Transverse colon (tissue), 4 donors: ENCODE measurements at regions not wholly inside any gene's neighbourhood (a gene's known extent, or its start where the extent isn't known, plus 50 kb on each side); places are given as distances from the start of the nearest gene placed in this dataset.
"Not testable (repeated sequence)": the region's sequence is repeated elsewhere in the genome, so short reads cannot be mapped to it uniquely, and the experiment has no call there.

Experiments used
- DNase-seq: peaks from one replicate; pipeline ENCODE4 v3.0.0-alpha.2; 2019
- H3K27ac ChIP-seq, 4 donors: fragments of 200-600 bp; sonication (generic); 2 replicates each; pipeline ENCODE4 v1.5.1; 2016 to 2018; ENCODE audit warnings: inconsistent platforms in 4 of 4
- H3K27me3 ChIP-seq: fragments of 200-600 bp; sonication (generic); 2 replicates; pipeline ENCODE4 v1.5.1; 2017; ENCODE audit warnings: inconsistent platforms
- H3K36me3 ChIP-seq, 4 donors: fragments of 200-600 bp; sonication (generic); 2 replicates each; pipeline ENCODE4 v1.5.1; 2017 to 2019; ENCODE audit warnings: inconsistent platforms in 4 of 4
- H3K4me1 ChIP-seq, 4 donors: fragments of 200-600 bp; sonication (generic); 2 replicates each; pipeline ENCODE4 v1.5.1; 2017 to 2020; ENCODE audit warnings: inconsistent platforms in 4 of 4
- H3K4me3 ChIP-seq, 4 donors: fragments of 200-600 bp; sonication (generic); 1 replicate in 1 of 4; 2 replicates in 3 of 4; pipeline versions ENCODE4 v1.5.1 to v1.6.1; 2017 to 2019; ENCODE audit warnings: inconsistent platforms in 4 of 4
- H3K9me3 ChIP-seq, 2 donors: fragments of 200-600 bp; sonication (generic); 2 replicates each; pipeline ENCODE4 v1.5.1; 2017 to 2019; ENCODE audit warnings: inconsistent platforms in 2 of 2
- EP300 ChIP-seq: sonication (generic); formaldehyde crosslinking; IDR thresholded peaks from one replicate; pipeline ENCODE4 v1.6.1; 2017; ENCODE audit warnings: antibody characterized with exemption, low read depth
- POLR2A ChIP-seq: fragments of 450-650 bp; IDR thresholded peaks from one replicate; pipeline ENCODE4 v1.6.1; 2016; ENCODE audit warnings: antibody characterized with exemption, mild to moderate bottlenecking, moderate library complexity
- POLR2AphosphoS5 ChIP-seq, 3 donors: sonication (generic); formaldehyde crosslinking; IDR thresholded peaks; one replicate each; pipeline ENCODE4 v1.6.1; 2016; ENCODE audit warnings: antibody characterized with exemption in 3 of 3
- WGBS, 2 donors: methylation state at CpG; one replicate each; pipeline ENCODE4 v1.1.5; 2018; ENCODE audit warnings: low coverage in 1 of 2; 5-methylcytosine and 5-hydroxymethylcytosine counted together
- in situ Hi-C, 4 donors: fragments of 200-750 bp; cut with MboI; loops; one replicate each; pipeline versions ENCODE4 v1.15.0 to v1.15.1; 2017; ENCODE audit warnings: low sequenced_read_pairs in 3 of 4, low pct_ligation_motif_present in 1 of 4, low pct_unique_long_range_greater_than_20kb in 1 of 4
- intact Hi-C: fragments of 100-400 bp; cut with DNase I; formaldehyde crosslinking; loops from one replicate; pipeline ENCODE4 v1.15.1; 2023; ENCODE audit warnings: low total_unique reads
- TF ChIP-seq, protein P1 (sequence below), 5 experiments: fragments of 200-600 bp in 3 of 5; fragments of 450-650 bp in 2 of 5; sonication (generic) in 3 of 5; IDR thresholded peaks; 1 replicate in 2 of 5; 2 replicates in 3 of 5; pipeline ENCODE4 v1.5.1; 2016 to 2017; ENCODE audit warnings: antibody characterized with exemption in 5 of 5, inconsistent platforms in 3 of 5, mild to moderate bottlenecking in 2 of 5, moderate library complexity in 1 of 5

DNA sequence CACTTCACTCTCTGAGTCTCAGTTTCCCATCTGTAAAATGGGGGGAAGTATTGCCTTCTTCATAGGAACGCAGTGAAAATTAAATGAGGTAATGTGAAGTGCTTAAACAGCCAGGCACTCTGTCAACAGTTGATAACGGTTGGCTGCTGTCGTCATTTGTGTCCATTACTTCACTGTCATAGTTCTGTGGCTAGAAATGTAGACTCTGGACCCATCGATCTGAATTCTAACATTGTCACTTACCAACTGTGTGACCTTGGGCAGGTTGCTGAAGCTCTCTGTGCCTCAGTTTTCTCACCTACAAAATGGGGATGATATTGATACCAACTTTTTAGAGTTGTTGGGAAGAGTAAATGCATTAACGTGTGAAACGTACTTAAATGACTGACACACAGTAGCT lies 152.6 kb downstream of the PTPRU start:
- peaks cover 23% of the 10 kb centered on the region for H3K27me3 ChIP-seq

DNA sequence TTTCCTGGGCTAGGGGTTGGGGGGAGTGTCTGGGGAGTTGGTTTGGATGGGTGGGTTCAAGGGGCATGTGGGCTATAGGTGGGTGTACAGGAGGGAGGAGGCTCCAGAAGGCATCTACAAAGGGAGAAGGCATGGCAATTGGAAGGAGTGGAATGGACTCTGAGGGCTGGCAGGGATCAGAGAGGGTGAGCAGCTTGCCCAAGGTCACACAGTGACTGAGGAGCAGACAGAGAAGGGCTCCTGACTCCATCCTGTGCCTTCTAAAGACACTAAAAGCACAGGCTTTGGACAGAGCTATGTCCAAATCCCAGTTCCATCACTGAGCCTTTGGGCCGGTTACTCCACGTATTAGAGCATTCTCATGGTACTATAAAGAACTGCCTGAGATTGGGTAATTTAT lies 151.8 kb downstream of the PTPRU start:
- H3K4me1 ChIP-seq, result no peaks in the 10 kb centered on the region
- 60 to 93% methylated on average over 2 of the region's 2 CpGs for WGBS, 2 donors
- no peaks in the 10 kb centered on the region for H3K9me3 ChIP-seq
- no peak for TF ChIP-seq POLR2A
- TF ChIP-seq, protein P1, sequence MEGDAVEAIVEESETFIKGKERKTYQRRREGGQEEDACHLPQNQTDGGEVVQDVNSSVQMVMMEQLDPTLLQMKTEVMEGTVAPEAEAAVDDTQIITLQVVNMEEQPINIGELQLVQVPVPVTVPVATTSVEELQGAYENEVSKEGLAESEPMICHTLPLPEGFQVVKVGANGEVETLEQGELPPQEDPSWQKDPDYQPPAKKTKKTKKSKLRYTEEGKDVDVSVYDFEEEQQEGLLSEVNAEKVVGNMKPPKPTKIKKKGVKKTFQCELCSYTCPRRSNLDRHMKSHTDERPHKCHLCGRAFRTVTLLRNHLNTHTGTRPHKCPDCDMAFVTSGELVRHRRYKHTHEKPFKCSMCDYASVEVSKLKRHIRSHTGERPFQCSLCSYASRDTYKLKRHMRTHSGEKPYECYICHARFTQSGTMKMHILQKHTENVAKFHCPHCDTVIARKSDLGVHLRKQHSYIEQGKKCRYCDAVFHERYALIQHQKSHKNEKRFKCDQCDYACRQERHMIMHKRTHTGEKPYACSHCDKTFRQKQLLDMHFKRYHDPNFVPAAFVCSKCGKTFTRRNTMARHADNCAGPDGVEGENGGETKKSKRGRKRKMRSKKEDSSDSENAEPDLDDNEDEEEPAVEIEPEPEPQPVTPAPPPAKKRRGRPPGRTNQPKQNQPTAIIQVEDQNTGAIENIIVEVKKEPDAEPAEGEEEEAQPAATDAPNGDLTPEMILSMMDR (IDR thresholded peaks at IDR 0.05), result no peak
- in situ Hi-C loops (no loop called here), intact Hi-C loops (no loop called here)
- H3K36me3 ChIP-seq, result no peaks in the 10 kb centered on the region
- no peak for DNase-seq
- no peak overlapping the region for H3K4me3 ChIP-seq
- no peak overlapping the region for H3K27ac ChIP-seq
- peaks cover 25% of the 10 kb centered on the region for H3K27me3 ChIP-seq

More for the DNA sequence above, 152.6 kb downstream of the PTPRU start:
- Histone ChIP-seq H3K9me3 (no peaks in the 10 kb centered on the region), H3K4me1 (no peaks in the 10 kb centered on the region), H3K36me3 (no peaks in the 10 kb centered on the region), H3K4me3 (no peak overlapping the region), H3K27ac (no peak overlapping the region)
- 82 to 83% methylated on average over 4 to 6 of the region's 6 CpGs for WGBS, 2 donors
- in situ Hi-C loops (no loop called here), intact Hi-C loops (no loop called here)
- no peak for DNase-seq
- TF ChIP-seq POLR2A, result no peak

DNA sequence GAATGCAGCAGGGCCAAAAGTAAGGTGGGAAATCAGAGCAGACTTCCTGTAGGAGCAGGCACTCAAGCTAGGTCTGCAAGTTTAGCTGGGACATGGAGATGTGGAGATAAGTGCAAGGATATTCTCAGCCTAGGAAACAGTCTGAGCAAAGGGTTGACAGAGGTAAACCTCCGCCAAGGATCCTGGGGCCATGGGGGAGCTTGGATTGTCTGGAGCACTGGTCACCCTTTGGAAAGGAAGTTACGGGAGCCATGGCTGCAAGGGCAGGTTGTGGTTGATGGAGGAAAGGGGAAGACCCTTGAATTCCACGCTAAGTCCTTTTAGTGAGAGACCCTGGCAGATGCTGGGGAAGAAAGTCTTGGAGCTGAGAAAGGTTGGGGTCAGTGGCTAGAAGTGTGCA lies 150.9 kb downstream of the PTPRU start:
- no peak overlapping the region for H3K4me3 ChIP-seq
- H3K4me1 ChIP-seq, result no peaks in the 10 kb centered on the region
- H3K27ac ChIP-seq, result no peak overlapping the region
- intact Hi-C loops, result no loop called here
- H3K36me3 ChIP-seq, result no peaks in the 10 kb centered on the region
- TF ChIP-seq POLR2A (no peak), EP300 (no peak), POLR2AphosphoS5 (IDR thresholded peaks at IDR 0.05) (no peak)
- TF ChIP-seq, protein P1 (IDR thresholded peaks at IDR 0.05), result no peak
- H3K9me3 ChIP-seq, result no peaks in the 10 kb centered on the region
- WGBS, 2 donors, result 71 to 75% methylated on average over 2 to 3 of the region's 3 CpGs
- in situ Hi-C loops, result no loop called here
- H3K27me3 ChIP-seq, result peaks cover 28% of the 10 kb centered on the region
- DNase-seq, result no peak

DNA sequence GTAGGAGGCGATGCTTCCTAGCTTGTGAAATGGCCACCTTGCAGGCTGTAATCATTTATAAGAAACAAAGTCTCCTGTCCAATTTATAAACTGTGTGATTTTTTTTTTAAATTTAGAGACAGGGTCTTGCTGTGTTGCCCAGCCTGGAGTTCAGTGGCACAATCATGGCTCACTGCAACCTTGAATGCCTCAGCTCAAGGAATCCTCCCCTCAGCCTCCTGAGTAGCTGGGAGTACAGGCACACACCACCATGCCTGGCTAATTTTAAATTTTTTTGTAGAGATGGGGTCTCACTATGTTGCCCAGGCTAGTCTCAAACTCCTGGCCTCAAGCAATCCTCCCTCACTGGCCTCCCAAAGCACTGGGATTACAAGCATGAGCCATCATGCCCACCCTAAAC lies 150.1 kb downstream of the PTPRU start:
- DNase-seq, H3K9me3 ChIP-seq, H3K36me3 ChIP-seq, H3K27ac ChIP-seq, intact Hi-C loops, H3K4me1 ChIP-seq, in situ Hi-C loops, H3K4me3 ChIP-seq: not testable (repeated sequence)
- H3K27me3 ChIP-seq, result peaks cover 35% of the 10 kb centered on the region
- WGBS, 2 donors, result 43% methylated on average over 1 of the region's 1 CpG; no CpG with 5 or more reads in 1 of the 2 donors

DNA sequence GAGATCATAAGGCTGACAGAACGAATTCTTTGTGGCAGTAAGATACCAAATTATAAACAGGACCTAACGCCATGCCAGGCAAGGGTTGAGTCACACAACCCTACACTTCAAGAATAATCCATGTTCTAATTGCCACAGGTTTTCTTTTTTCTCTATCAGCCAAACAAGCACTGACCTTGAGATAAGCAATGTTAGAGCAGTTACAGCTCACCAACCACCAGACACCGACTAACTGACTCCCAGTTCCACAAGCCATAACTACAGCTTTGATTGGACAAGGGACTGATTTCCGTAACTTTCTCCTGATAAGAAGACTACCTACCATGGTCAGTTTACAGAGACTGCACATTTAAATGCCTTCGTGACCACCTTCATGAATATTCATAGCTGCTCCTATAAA lies 149.6 kb downstream of the PTPRU start:
- no peak for DNase-seq
- H3K4me1 ChIP-seq, result no peaks in the 10 kb centered on the region
- TF ChIP-seq EP300, result no peak
- no peak for TF ChIP-seq POLR2AphosphoS5 (IDR thresholded peaks at IDR 0.05)
- TF ChIP-seq, protein P1 (IDR thresholded peaks at IDR 0.05), result no peak
- TF ChIP-seq POLR2A, result no peak

More for the DNA sequence above, 149.6 kb downstream of the PTPRU start:
- intact Hi-C loops, result no loop called here
- Histone ChIP-seq H3K4me3 (no peak overlapping the region), H3K36me3 (no peaks in the 10 kb centered on the region), H3K27me3 (peaks cover 35% of the 10 kb centered on the region), H3K27ac (no peak overlapping the region), H3K9me3 (no peaks in the 10 kb centered on the region)
- in situ Hi-C loops, result no loop called here
- WGBS, 2 donors, result 67 to 69% methylated on average over 3 to 5 of the region's 5 CpGs
